Putamen (tissue), 1 donor: ENCODE measurements at regions not wholly inside any gene's neighbourhood (a gene's known extent, or its start where the extent isn't known, plus 50 kb on each side); places are given as distances from the start of the nearest gene placed in this dataset.
"Not testable (repeated sequence)": the region's sequence is repeated elsewhere in the genome, so short reads cannot be mapped to it uniquely, and the experiment has no call there.

Source experiments
- DNase-seq: peaks from one replicate; pipeline ENCODE4 v3.0.0-alpha.2; 2016; ENCODE audit warnings: low spot score

DNA sequence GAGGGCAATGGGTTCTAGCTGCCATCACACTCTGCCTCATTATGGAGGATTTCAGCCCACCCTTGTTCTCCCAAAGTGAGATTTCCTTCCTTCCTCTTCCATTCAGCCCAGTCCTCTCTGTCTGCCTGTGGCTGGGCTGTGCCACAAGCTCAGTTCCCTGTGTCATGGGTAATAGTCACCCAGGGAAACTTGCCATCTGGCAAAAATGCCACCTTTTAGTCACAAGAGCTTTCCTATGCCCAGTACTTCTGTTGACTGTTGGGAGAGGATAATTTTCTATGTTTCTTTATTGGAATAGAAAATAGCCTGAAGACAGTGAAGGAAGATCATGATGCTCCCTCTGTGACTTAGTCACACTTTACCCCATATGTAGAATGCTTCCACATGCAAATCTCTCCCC, 71.4 kb downstream of the TLR4 start:
- no peak for DNase-seq

DNA sequence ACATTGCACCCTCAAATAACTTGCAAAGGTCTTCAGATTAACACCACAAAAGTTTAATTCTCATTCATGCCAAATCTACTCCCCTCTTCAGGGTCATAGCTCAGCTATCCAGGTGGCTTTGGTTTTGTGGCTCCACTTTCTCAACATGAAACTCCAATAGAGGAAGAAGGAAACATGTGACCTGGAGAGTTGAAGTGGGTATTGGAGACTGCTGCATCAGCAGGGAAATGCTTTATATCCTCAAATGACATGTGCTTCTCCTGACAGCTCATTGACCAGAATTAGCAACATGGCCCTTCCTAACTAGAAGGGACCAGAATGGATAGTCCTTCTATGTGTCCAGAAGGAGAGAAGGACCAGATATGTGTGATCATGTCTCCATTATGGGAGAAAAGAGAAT, 73.6 kb downstream of the TLR4 start:
- DNase-seq, result peak; percentile 29

DNA sequence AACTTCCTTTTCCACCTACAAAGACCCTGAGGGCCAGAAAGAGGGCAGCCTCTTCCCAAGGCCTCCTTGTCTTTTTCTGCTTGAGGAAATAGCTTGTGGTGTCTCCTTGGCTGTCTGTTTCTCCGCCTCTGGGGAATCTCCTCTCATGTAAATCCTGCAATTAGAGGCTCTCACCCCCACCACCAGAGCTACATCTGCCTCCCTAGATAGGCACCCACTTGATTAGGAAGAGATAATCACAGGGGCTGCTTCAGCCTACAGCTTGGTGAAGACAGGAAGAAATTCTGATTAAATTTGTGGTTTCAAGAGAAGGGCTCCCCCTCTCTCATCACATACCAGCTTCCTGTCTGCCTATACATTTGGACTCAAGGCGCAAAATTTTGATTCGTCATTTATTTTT, 75.6 kb downstream of the TLR4 start:
- no peak for DNase-seq

DNA sequence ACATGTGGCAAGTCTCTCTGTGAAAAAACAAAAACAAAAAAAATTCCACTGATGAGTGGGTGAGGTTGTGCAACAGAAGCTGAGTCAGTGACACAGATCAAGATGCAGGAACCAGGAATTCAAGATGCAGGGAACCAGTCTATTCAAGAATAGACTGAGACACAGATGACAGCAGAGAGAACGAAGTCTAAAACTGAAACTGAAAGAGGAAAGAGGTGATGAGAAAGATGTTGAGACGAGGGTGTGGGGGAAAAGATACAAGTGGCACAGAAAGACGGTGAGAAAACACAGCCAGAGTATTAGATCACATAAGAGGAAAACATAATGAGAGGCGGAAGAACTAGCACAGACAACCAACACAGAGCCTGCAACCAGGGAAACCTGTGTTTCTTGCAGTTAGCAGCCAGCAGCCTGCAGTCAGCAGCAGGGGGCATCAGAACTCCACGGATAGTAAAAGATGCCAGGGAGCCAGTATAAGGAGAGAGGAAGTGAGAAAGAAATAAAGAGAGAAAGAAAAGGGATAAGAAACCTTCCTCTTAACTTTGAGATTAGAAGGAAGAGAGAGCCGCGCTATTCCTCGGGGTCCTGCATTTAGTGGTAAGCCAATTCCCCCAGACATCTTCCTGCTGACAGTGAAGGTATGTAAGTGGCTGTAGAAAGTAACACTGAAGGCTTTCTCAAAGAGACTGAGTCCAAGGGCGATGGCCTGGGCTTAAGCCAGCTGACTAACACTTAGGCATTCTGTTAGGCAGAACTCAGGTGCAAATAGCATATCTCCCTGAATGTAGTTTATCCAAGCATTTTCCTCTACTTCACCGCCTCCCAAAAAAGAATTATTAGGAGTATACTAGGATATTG, 79.0 kb downstream of the TLR4 start:
- DNase-seq, result peak; percentile 90

DNA sequence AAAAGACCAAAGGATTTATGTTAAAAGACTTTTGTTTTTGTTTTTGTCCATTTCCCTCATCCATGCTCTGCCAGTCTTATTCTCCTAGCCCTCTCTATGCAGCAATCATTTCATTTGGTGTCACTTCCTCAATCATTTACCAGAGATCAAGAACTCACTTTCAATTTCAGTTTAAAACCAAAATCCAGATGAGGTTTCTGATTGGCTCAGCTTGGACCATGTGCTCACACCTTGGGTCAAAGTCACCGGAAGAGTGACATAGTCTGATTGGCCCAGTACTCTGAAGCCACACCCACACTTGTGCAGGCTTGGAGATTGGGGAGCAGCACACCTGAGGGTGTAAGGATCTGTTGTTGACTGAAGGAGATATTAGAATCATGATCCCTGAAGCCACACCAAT, 79.6 kb downstream of the TLR4 start:
- DNase-seq, result no peak

DNA sequence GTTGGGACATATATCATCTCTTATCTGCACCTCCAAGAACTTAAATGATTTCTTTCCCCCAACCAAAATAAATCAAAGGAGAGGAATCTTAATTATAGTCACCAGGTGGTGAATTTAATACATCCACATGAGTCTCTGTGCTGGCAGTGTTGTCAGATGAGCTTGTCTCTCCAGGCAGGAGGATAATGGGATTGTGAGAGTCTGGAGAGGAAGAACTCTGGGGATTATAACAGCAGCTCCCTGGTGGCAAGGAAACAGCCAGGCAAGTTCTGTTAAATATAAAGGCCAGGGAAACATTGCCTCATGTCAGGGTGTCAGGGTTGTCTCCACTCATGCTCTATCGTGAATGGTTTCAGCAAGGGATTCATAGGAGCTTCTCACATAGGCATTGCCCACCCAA, 80.8 kb downstream of the TLR4 start:
- no peak for DNase-seq

DNA sequence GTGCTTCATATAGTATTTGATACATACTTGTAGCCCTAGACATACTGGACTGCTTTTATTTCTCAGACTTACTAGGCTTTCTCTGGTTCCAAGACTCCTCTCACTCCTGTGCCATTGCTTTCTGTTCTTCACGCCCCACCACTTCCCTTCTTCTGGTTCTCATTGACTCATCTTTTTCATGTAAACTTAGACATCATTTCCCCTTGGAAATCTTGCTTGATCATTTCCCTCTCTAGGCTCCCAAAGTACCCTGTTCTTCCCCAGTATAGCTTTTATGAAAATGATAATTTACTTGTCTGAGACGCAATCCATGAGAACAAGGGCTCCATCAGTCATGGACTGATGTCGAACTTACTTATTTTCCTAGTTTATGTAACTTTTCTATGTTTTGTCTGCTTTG, 83.5 kb downstream of the TLR4 start:
- DNase-seq, result no peak

DNA sequence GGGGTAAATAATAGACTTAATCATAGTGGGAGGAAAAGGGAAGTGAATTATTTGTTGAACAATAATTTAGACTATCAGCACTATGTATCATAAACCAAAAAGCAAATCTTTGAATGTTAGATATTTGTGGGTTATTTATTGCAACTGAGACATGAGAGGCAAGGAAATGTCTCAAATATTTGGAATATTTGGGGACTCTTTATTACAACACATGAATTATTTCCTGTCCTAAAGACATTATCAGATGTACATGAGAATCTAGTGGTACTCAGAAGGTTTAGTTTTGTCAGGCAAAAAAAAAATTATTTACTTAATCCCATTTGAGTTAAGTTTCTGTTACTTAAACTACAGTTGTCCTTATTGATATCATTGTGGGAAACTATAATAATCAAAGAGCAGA, 91.1 kb downstream of the TLR4 start:
- no peak for DNase-seq

DNA sequence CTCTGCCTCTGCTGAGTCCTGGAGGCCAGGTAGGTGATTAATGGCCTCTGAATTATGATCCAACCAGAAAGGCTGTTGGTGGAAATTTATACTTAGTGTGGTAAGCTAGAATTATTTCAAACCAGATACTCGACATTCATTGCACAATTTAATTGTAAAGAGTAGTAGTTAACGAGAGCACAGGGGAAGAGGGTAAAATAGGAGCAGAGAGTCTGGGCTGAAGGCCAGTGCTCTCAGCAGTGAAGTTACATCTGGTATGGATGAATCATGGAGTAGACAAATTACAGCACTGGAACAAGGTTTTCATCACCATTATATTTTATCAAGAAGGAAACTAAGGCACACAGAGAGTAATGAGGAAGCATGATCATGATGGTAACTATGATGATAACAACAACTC, 92.5 kb downstream of the TLR4 start:
- DNase-seq, result no peak

DNA sequence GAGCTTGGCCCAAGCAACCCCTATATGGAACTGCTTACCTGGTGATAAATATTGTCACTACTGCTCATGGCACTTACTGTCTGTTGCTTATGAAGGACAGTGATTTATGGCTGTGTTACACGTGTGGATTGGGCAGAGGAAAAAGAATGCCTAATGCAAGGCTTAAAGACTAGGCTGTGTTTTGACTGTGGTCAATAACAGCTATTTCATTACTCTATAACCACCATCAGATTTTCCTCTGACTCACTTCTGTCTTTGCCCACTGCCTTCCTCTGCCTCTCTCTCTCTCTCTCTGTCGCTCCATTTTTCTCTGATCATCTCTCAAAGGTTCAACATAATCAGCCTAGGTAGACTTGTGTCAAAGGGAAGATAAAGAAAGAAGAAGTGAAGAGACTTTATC, 96.2 kb downstream of the TLR4 start:
- DNase-seq, result no peak

DNA sequence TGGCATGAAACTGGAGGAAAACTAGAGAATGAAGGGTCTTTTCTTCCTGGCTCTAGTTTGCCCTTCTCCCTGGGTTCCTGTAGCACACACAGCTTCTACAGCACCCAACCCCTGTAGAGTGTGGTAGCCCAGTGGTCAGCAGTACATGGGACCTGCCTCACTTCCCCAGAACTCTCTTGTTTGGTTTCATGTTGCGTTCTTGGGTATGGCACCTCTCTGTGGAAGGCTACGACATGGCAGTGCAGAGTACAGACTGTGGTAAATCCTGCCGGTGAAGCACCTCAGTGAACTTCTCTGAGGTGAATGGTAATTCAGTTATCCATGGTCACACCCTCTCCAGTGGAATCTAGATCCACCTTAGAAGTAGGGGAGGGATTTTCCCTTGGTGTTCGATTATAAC, 105.5 kb downstream of the TLR4 start:
- no peak for DNase-seq

DNA sequence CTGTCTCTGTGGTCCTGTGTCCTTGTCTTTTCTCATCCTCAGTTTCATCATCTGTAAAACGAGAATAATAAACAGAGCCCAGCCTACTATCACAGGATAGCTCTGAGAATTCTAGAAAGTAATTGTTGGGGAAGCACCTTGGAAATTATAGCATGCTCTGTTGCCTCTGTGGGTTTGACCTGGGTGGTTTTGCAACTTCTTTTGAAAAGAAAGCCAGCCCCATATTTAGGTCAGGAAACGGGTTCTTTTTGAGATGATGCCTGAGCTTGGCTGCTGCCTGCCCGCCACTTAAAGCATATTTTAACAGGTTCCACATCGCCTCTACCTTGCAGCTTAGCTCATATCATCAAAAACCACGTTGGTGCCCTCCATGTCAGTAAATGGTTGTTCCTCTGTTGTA, 111.1 kb downstream of the TLR4 start:
- DNase-seq, result no peak

DNA sequence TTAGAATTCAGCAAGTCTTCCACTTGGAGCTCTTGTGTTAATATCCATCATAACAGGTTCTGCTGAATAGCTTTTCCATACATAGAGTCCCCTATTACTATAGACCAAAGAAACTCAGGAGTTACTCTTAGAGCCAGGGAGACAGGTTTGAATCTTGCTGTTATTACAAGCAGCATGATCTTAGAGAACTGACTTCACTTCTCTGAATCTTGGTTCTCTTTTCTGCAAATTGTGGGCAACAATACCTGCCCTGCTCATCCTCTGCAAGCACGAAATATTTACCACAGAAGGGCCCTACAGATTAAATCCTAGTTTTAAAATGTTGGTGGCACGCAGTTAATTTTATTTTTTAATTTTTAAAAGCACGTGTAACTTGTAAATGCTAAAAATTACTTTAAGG, 111.7 kb downstream of the TLR4 start:
- DNase-seq, result no peak

DNA sequence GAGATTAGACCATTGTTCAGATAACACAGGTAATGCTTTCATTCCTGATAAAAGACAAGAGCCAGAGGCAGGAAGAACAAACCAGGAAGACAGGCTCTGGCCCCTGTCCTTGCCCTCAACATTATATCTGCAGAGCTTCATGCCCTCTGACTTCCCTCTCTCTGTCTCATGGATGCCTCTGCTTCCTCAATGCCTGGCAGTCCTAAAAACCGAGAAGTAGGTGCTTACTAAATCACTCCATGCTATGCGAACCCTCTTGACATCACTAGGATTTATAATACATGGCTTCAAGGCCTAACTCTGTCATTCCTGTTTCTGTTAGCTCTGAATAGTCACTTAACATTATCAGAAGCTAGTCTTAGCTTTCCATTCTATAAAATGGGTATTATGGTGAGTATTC, 117.8 kb downstream of the TLR4 start:
- DNase-seq, result no peak

DNA sequence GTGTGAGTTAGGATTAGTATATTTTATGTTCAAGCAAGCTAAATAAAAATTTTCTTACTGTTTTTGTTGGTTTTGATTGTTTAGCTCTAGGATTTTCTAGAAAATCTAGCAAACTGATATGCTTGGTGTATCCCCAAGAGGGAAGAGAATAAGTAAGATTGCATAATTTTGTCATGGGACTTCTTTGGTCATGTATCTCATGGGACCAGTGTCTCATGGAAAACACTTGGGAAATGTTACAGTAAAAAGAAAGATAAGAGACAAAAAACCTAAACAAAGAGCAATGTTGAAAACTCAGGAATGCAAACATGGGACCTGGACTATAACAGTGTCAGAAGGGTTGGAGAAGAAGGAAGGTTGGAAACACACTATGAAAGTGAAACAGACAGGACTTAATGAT, 119.4 kb downstream of the TLR4 start:
- no peak for DNase-seq

DNA sequence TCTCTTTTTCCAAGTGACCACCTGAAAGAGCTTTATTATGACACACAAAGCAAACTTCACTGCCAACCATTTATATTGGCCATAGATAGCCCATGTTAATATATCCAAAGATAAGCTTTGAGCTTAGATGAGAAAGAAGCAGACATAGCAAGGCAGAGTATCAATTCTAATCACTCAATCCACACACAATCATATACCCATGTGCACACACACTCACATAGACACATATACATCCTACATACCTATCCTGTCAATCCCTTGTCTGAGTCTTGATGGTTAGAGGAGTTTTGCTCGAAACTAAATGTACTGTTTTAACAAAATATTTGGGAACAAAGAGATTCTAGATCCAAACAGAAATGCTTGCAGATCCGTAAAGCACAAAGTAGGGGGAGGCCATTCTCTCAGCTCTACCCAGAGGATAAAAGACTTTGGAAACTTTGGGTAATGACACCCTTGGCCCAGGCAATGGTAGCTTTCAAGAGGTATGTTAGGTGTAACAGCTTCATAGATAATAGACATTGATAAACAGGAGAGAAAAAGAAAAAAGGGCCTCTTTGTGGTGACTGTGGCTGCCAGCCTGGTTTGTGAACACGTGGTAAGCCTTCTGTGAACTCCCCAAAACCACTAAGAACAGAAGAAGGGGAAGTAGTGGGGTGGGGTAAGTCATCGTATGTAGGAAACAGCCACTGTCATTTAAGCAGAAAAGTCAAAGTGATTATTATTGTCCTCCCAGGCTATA, 121.6 kb downstream of the TLR4 start:
- peak; percentile 4 for DNase-seq

DNA sequence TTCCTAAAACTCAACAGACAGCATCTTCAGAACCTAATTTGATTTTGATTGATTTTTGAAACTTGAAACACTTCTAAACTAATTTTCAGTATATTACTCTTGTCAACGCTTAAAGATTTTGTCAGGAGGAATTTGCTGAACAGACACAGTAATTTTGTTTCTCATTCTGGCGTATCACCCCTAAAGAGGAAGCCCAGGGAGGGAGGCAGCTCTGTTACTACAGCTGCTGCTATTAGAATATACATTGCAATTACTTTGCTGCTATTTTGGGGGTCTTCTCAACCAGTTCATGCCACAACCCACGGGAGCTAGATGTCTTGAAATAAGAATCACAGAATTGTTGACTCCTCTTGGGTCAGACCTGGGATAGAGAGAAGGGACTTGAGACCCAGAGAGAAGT, 122.6 kb downstream of the TLR4 start:
- no peak for DNase-seq

DNA sequence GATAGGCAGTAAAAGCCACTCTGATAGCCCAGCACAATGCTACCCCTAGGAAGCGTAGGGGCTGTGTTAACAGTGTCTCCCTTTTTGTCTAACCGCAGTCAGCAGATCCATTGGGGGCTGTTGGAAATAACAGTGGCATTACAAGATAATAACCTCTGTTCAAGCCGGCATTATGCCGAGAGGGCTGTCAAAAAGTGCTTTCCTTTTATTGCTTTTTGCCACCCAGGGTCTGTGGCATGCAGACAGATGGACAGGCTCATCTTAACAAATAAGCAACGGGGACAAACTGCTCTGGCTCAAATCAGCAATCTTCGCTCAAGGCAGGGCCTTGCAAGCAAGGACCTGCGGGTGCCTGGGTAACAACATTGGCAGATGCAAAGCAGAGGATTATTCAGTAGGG, 123.3 kb downstream of the TLR4 start:
- DNase-seq, result no peak

DNA sequence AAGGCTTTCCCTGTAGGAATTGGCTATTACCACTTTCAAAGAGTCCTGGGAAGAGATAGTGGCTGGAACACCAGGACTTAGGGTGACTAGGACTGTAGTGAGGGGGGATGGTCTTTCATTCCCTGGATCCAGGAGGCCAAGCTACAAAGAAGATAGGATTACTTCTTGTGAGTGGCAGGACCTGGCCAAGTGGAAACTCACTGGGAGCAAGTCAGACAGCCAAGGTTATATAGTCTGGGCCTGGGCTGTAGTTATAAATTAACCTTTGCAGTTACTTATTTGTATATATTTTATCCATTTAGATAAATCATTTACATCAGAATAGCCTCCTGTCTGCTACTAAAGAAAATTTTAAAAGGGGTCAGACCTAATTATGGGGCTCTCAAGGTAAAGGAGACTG, 124.3 kb downstream of the TLR4 start:
- no peak for DNase-seq

DNA sequence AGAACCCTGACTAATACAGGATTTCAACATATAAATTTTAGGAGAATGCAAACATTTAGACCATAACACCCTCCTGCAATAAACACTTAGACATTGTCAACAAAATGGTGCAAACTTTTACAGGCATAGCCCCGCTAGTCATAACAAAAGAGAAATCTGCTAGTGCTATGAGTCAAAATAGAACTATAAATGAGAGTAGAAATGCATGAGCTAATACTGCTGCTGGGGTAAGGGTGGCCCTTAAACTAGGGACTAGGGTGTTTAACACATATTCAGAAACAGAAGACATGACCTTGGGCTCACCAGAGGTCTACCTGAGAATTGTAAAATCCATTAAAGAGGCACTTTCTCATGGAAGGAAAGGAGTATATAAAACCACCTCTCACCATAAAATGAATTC, 131.6 kb downstream of the TLR4 start:
- no peak for DNase-seq

DNA sequence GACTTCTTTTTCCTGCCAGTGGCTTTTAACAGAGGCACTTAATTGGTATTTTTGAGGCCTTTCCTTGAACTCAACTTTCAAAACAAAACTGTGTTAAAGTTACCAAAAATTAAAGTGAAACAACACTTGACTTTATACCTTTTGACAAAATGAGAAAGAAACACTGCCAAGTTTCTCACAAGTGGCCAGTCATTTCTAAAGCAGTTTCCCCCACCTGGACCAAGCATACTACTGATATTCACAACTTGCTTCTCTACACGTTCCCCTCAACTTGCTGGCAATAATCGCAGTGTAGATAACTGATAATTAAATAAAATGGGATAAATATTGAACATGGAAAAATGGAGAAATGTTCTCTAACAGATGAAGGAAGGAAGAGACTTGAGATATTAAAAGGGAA, 135.7 kb downstream of the TLR4 start:
- DNase-seq, result no peak

DNA sequence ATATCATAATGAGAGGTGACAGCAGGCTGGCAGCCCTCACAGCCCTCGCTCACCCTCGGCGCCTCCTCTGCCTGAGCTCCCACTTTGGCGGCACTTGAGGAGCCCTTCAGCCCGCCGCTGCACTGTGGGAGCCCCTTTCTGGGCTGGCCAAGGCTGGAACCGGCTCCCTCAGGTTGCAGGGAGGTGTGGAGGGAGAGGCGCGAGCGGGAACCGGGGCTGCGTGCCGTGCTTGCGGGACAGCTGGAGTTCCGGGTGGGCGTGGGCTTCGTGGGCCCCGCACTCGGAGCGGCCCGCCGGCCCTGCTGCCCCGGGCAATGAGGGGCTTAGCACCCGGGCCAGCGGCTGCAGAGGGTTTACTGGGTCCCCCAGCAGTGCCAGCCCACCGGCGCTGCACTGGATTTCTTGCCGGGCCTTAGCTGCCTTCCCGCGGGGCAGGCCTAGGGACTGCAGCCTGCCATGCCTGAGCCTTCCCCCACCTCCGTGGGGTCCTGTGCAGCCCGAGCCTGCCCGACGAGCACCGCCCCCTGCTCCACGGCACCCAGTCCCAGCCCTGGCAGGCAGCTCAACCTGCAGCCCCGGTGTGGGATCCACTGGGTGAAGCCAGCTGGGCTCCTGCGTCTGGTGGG, 147.7 kb downstream of the TLR4 start:
- not testable (repeated sequence) for DNase-seq

DNA sequence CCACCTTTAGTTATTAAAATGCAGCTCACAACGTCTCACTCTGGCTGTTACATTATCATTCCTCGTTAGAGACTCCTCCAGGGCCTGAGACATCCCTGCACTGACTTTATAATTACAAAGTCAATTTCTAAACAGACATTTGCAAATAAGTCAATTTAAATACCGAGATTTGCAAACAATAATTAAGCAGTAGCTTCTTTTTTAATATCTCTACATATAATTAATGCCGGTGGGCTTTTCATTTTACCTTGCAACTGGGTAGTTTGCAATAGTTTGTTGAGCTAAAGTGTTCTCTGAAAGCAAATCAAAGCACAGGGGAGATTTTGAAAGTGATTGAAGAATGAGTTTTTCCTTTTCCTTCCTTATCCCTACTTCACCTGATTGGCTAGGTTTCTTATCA, 154.4 kb downstream of the TLR4 start:
- no peak for DNase-seq
